ENCODE measurements at regions not wholly inside any gene's neighbourhood (a gene's known extent, or its start where the extent isn't known, plus 50 kb on each side); places are given as distances from the start of the nearest gene placed in this dataset.

DNA sequence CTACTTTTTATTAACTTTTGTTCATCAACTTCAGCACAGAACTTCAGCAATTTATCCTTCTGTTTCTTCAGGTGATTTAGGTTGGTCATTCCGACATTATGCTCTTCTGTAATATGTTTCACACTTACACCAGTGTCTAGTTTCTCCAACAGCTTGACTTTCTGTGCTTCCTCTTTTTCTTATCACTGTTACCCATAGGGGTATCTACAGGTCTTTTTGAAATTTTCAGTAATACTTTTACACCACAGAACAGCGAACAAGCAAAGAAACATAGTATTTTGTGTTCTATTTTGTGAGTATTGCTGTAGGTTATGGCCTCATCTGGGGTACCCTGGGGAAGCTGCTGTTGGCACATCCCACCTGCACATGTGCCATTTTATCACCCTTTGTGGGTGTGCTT is 260.7 kb downstream of the NSUN3 start:
- Mint-ChIP-seq H3K27me3 (ENCODE audit: low read depth) (no peaks in the 10 kb centered on the region), H3K9me3 (peaks cover 15% of the 10 kb centered on the region), H3K36me3 (no peaks in the 10 kb centered on the region), H3K27ac (no peak overlapping the region), H3K4me3 (no peak overlapping the region), H3K4me1 (peaks cover 10% of the 10 kb centered on the region)
- no peak for TF ChIP-seq CREB1 (CRISPR knock-in tag; IDR thresholded peaks at IDR 0.05)
- TF ChIP-seq, protein P1, sequence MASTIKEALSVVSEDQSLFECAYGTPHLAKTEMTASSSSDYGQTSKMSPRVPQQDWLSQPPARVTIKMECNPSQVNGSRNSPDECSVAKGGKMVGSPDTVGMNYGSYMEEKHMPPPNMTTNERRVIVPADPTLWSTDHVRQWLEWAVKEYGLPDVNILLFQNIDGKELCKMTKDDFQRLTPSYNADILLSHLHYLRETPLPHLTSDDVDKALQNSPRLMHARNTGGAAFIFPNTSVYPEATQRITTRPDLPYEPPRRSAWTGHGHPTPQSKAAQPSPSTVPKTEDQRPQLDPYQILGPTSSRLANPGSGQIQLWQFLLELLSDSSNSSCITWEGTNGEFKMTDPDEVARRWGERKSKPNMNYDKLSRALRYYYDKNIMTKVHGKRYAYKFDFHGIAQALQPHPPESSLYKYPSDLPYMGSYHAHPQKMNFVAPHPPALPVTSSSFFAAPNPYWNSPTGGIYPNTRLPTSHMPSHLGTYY (CRISPR knock-in tag; IDR thresholded peaks at IDR 0.05): no peak
- TF ChIP-seq, protein P2, sequence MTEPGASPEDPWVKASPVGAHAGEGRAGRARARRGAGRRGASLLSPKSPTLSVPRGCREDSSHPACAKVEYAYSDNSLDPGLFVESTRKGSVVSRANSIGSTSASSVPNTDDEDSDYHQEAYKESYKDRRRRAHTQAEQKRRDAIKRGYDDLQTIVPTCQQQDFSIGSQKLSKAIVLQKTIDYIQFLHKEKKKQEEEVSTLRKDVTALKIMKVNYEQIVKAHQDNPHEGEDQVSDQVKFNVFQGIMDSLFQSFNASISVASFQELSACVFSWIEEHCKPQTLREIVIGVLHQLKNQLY (CRISPR knock-in tag; IDR thresholded peaks at IDR 0.05): no peak
- TF ChIP-seq, protein P3, sequence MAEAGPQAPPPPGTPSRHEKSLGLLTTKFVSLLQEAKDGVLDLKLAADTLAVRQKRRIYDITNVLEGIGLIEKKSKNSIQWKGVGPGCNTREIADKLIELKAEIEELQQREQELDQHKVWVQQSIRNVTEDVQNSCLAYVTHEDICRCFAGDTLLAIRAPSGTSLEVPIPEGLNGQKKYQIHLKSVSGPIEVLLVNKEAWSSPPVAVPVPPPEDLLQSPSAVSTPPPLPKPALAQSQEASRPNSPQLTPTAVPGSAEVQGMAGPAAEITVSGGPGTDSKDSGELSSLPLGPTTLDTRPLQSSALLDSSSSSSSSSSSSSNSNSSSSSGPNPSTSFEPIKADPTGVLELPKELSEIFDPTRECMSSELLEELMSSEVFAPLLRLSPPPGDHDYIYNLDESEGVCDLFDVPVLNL (CRISPR knock-in tag; IDR thresholded peaks at IDR 0.05; ENCODE audit: borderline replicate concordance, low read depth): no peak
- TF ChIP-seq TEAD4 (CRISPR knock-in tag; IDR thresholded peaks at IDR 0.05): no peak
- TF ChIP-seq ELF4 (CRISPR knock-in tag; IDR thresholded peaks at IDR 0.05; ENCODE audit: low read depth): no peak
- no peak for TF ChIP-seq ZNF121 (CRISPR knock-in tag; IDR thresholded peaks at IDR 0.05)
- TF ChIP-seq RELA (CRISPR knock-in tag; IDR thresholded peaks at IDR 0.05; ENCODE audit: borderline replicate concordance): no peak
- TF ChIP-seq FOXJ3 (CRISPR knock-in tag; IDR thresholded peaks at IDR 0.05; ENCODE audit: borderline replicate concordance): no peak
- TF ChIP-seq SMAD4 (CRISPR knock-in tag; IDR thresholded peaks at IDR 0.05): no peak
- ChIA-PET POLR2A (no interaction called here), CTCF (no interaction called here)
- ATAC-seq (no peak), DNase-seq (ENCODE audit: low spot score) (no peak)

- Mint-ChIP-seq H3K4me1 (peaks cover 8% of the 10 kb centered on the region), H3K36me3 (no peaks in the 10 kb centered on the region), H3K27me3 (ENCODE audit: low read depth) (no peaks in the 10 kb centered on the region), H3K27ac (no peak overlapping the region), H3K4me3 (no peak overlapping the region), H3K9me3 (peaks cover 11% of the 10 kb centered on the region)
- ATAC-seq (no peak), DNase-seq (ENCODE audit: low spot score) (no peak)
- ChIA-PET POLR2A (no interaction called here), CTCF (no interaction called here)
- TF ChIP-seq GTF2I (CRISPR knock-in tag; conservative IDR thresholded peaks at IDR 0.05) (no peak), SP1 (CRISPR knock-in tag; conservative IDR thresholded peaks at IDR 0.05) (no peak), ZNF138 (CRISPR knock-in tag; conservative IDR thresholded peaks at IDR 0.05) (no peak), PRRX2 (CRISPR knock-in tag; IDR thresholded peaks at IDR 0.05) (no peak), RORB (CRISPR knock-in tag; IDR thresholded peaks at IDR 0.05) (no peak), ZNF281 (CRISPR knock-in tag; IDR thresholded peaks at IDR 0.05) (no peak), TCF7 (CRISPR knock-in tag; IDR thresholded peaks at IDR 0.05; ENCODE audit: low read depth) (no peak), TEAD4 (CRISPR knock-in tag; IDR thresholded peaks at IDR 0.05) (no peak), EMX1 (CRISPR knock-in tag; IDR thresholded peaks at IDR 0.05) (no peak), FOXP1 (CRISPR knock-in tag; IDR thresholded peaks at IDR 0.05; ENCODE audit: borderline replicate concordance) (no peak), NR1H2 (CRISPR knock-in tag; IDR thresholded peaks at IDR 0.05) (no peak)
- TF ChIP-seq, protein P2 (CRISPR knock-in tag; IDR thresholded peaks at IDR 0.05): no peak
- TF ChIP-seq, protein P4, sequence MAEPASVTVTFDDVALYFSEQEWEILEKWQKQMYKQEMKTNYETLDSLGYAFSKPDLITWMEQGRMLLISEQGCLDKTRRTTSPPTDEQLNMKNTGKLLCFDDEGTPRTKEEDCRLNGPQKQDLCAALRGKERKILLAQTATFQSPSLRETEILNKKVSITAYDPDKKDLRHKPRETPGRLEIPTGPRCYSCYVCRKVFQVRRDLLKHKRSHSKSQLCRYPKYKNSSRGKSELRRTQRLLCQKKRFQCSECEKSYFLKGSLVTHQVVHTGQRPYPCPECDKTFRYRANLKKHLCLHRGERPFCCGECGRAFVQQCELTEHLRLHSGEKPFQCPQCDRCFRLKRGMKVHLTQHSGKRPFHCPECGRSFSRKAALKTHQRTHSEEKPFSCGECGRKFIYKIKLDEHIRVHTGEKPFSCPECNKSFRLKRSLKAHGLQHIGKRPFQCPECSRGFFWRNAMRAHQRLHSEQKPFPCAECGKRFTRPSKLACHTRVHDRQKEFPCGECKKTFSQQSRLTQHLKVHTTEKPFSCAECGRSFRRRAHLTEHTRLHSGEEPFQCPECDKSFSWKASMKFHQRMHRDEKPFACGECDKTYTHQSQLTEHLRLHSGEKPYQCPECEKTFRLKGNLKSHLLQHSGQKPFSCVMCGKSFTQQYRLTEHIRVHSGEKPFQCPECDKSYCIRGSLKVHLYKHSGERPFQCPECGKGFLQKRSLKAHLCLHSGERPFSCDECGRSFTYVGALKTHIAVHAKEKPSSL (CRISPR knock-in tag; conservative IDR thresholded peaks at IDR 0.05): no peak
Measured at GRCh38 chr3:94331831-94332230, 269.0 kb downstream of the NSUN3 start.

All from WTC11 (cell line).